H1 (cell line): ENCODE measurements at regions not wholly inside any gene's neighbourhood (a gene's known extent, or its start where the extent isn't known, plus 50 kb on each side); places are given as distances from the start of the nearest gene placed in this dataset.

Source experiments
- CTCF ChIA-PET: fragments of 300-600 bp; sonication (Branson Sonifier 250); formaldehyde crosslinking; loops from one replicate; lab custom pipeline; 2021; ENCODE audit not compliant: partially characterized antibody; lab: Charles Lee
- POLR2A ChIA-PET: fragments of 300-600 bp; sonication (Branson Sonifier 250); formaldehyde crosslinking; loops from one replicate; lab custom pipeline; 2021; ENCODE audit warnings: inconsistent platforms; ENCODE audit not compliant: partially characterized antibody; lab: Charles Lee
- DNase-seq, 2 experiments: peaks; one replicate each; pipeline versions ENCODE4 v3.0.0 to v3.0.0-alpha.2; 2010 to 2022; ENCODE audit warnings: low spot score in 2 of 2, low read depth in 1 of 2, mixed read lengths in 1 of 2
- FAIRE-seq: peaks from 2 replicates; lab custom pipeline; 2011; peaks lifted over from hg19 to GRCh38; lab: Jason Lieb, UNC
- H2AFZ ChIP-seq: 2 replicates; pipeline ENCODE4 v1.8.1; 2012; ENCODE audit warnings: low read length, inconsistent platforms
- H2AK5ac ChIP-seq: 2 replicates; pipeline ENCODE4 v1.6.1; 2013; ENCODE audit warnings: low read depth, low read length
- H2BK120ac ChIP-seq: replicated peaks from 2 replicates; pipeline ENCODE3; 2013; ENCODE audit warnings: low read depth, low read length, inconsistent platforms
- H2BK12ac ChIP-seq: 2 replicates; pipeline ENCODE4 v1.6.1; 2013; ENCODE audit warnings: low read depth, low read length
- H2BK15ac ChIP-seq: 2 replicates; pipeline ENCODE4 v1.6.1; 2013; ENCODE audit warnings: low read length
- H2BK20ac ChIP-seq: 2 replicates; pipeline ENCODE4 v1.6.1; 2013; ENCODE audit warnings: low read length
- H2BK5ac ChIP-seq: 2 replicates; pipeline ENCODE4 v1.6.1; 2013; ENCODE audit warnings: low read depth, low read length
- H3K14ac ChIP-seq: 2 replicates; pipeline ENCODE4 v1.6.1; 2013; ENCODE audit warnings: inconsistent platforms; ENCODE audit not compliant: insufficient read length
- H3K18ac ChIP-seq: 2 replicates; pipeline ENCODE4 v1.6.1; 2013; ENCODE audit warnings: low read length; ENCODE audit errors: extremely low read depth
- H3K23ac ChIP-seq: 2 replicates; pipeline ENCODE4 v1.6.1; 2013; ENCODE audit warnings: inconsistent platforms; ENCODE audit not compliant: insufficient read length
- H3K23me2 ChIP-seq: 2 replicates; pipeline ENCODE4 v1.6.1; 2013; ENCODE audit warnings: low read depth, low read length
- H3K27ac ChIP-seq: 2 replicates; pipeline ENCODE4 v1.6.1; 2011; ENCODE audit warnings: low read depth, low read length, inconsistent platforms
- H3K27me3 ChIP-seq, 4 experiments: replicated peaks in 1 of 4; 1 replicate in 1 of 4; 2 replicates in 3 of 4; pipeline versions ENCODE4 v1.6.1 to v1.8.1; 2011 to 2013; ENCODE audit warnings: low read length in 3 of 4, mild to moderate bottlenecking in 3 of 4, inconsistent platforms in 2 of 4, mixed read lengths in 2 of 4, moderate library complexity in 1 of 4; ENCODE audit not compliant: control insufficient read depth in 3 of 4, insufficient read depth in 3 of 4; ENCODE audit errors: extremely low read depth in 1 of 4
- H3K36me3 ChIP-seq, 4 experiments: 2 replicates each; pipeline versions ENCODE4 v1.6.1 to v1.8.1; 2011 to 2013; ENCODE audit warnings: mild to moderate bottlenecking in 4 of 4, low read length in 3 of 4, moderate library complexity in 2 of 4, control low read depth in 1 of 4, inconsistent platforms in 1 of 4; ENCODE audit not compliant: insufficient read depth in 4 of 4, control insufficient read depth in 2 of 4
- H3K4ac ChIP-seq: replicated peaks from 2 replicates; pipeline ENCODE3; 2013; ENCODE audit warnings: low read length, low read depth, mixed read lengths, inconsistent platforms; ENCODE audit not compliant: insufficient read length
- H3K4me1 ChIP-seq, 4 experiments: replicated peaks in 1 of 4; 1 replicate in 1 of 4; 2 replicates in 3 of 4; pipeline versions ENCODE4 v1.6.1 to v1.8.1; 2011 to 2013; ENCODE audit warnings: low read length in 3 of 4, inconsistent platforms in 2 of 4, mixed read lengths in 1 of 4; ENCODE audit not compliant: insufficient read depth in 4 of 4, control insufficient read depth in 3 of 4
- H3K4me2 ChIP-seq, 2 experiments: 2 replicates each; pipeline versions ENCODE4 v1.6.1 to v1.8.1; 2011 to 2013; ENCODE audit warnings: low read depth in 2 of 2, low read length in 2 of 2, control low read depth in 1 of 2, inconsistent platforms in 1 of 2, mild to moderate bottlenecking in 1 of 2; ENCODE audit not compliant: insufficient read depth in 1 of 2
- H3K4me3 ChIP-seq, 4 experiments: fragments of 200-600, 300-600 bp in 1 of 4; sonication (generic), shearing (Covaris generic), sonication (Bioruptor Twin) in 1 of 4; 2 replicates each; pipeline versions ENCODE4 v1.5.1 to v1.8.1; 2011 to 2016; ENCODE audit warnings: low read length in 4 of 4, low read depth in 3 of 4, control low read depth in 2 of 4, inconsistent platforms in 2 of 4, mild to moderate bottlenecking in 2 of 4, mixed read lengths in 1 of 4, moderate library complexity in 1 of 4; ENCODE audit not compliant: insufficient read depth in 2 of 4; ENCODE audit errors: extremely low read depth in 1 of 4
- H3K56ac ChIP-seq: replicated peaks from 2 replicates; pipeline ENCODE3; 2013; ENCODE audit warnings: low read depth, mild to moderate bottlenecking, mixed read lengths, low read length, inconsistent platforms; ENCODE audit not compliant: insufficient read length
- H3K79me1 ChIP-seq: 2 replicates; pipeline ENCODE4 v1.6.1; 2013; ENCODE audit warnings: low read depth, low read length, control low read depth
- H3K79me2 ChIP-seq, 2 experiments: 2 replicates each; pipeline versions ENCODE4 v1.6.1 to v1.8.1; 2012 to 2013; ENCODE audit warnings: low read length in 2 of 2, mild to moderate bottlenecking in 2 of 2, inconsistent platforms in 1 of 2; ENCODE audit not compliant: insufficient read depth in 2 of 2, control insufficient read depth in 1 of 2
- H3K9ac ChIP-seq, 4 experiments: replicated peaks in 1 of 4; 1 replicate in 1 of 4; 2 replicates in 3 of 4; pipeline versions ENCODE4 v1.6.1 to v1.8.1; 2011 to 2013; ENCODE audit warnings: low read depth in 3 of 4, low read length in 3 of 4, control low read depth in 2 of 4, mild to moderate bottlenecking in 2 of 4, moderate library complexity in 2 of 4, inconsistent platforms in 1 of 4; ENCODE audit errors: extremely low read depth in 1 of 4
- H3K9me3 ChIP-seq, 2 experiments: 2 replicates each; pipeline versions ENCODE4 v1.6.1 to v1.8.1; 2012 to 2013; ENCODE audit warnings: mild to moderate bottlenecking in 2 of 2, moderate library complexity in 2 of 2, control low read depth in 1 of 2, inconsistent platforms in 1 of 2, low read depth in 1 of 2, low read length in 1 of 2, mixed read lengths in 1 of 2; ENCODE audit not compliant: insufficient read depth in 2 of 2
- H4K20me1 ChIP-seq, 2 experiments: replicated peaks in 1 of 2; 2 replicates each; pipeline versions ENCODE3 to v1.8.1; 2011 to 2013; ENCODE audit warnings: inconsistent platforms in 2 of 2, low read length in 2 of 2, mild to moderate bottlenecking in 1 of 2; ENCODE audit not compliant: insufficient read depth in 2 of 2, control insufficient read depth in 1 of 2
- H4K5ac ChIP-seq: 2 replicates; pipeline ENCODE4 v1.6.1; 2013; ENCODE audit warnings: low read length, low read depth, mixed read lengths, inconsistent platforms; ENCODE audit not compliant: insufficient read length
- H4K8ac ChIP-seq: 2 replicates; pipeline ENCODE4 v1.8.0; 2013; ENCODE audit warnings: mild to moderate bottlenecking, moderate library complexity, low read length, inconsistent platforms; ENCODE audit not compliant: insufficient read depth; ENCODE audit errors: extremely low read depth
- H4K91ac ChIP-seq: replicated peaks from 2 replicates; pipeline ENCODE3; 2013; ENCODE audit warnings: low read length, mixed read lengths, inconsistent platforms; ENCODE audit not compliant: insufficient read length
- TBP ChIP-seq: IDR thresholded peaks from 2 replicates; pipeline ENCODE4 v1.6.1; 2011; ENCODE audit warnings: low read depth, low read length, improper control_type of control experiment
- WGBS, 2 experiments: shearing (Covaris generic) in 1 of 2; methylation state at CpG; one replicate each; pipeline versions ENCODE4 v1.1.6 to v1.1.7; 2013 to 2015; ENCODE audit warnings: low lambda C conversion rate in 2 of 2, mixed read lengths in 2 of 2, inconsistent platforms in 1 of 2, low coverage in 1 of 2, missing lambda C conversion rate in 1 of 2; ENCODE audit not compliant: insufficient replicate concordance in 2 of 2, insufficient coverage in 1 of 2, insufficient read length in 1 of 2; ENCODE audit errors: extremely low coverage in 1 of 2, missing lambda C conversion rate in 1 of 2; 5-methylcytosine and 5-hydroxymethylcytosine counted together

DNA sequence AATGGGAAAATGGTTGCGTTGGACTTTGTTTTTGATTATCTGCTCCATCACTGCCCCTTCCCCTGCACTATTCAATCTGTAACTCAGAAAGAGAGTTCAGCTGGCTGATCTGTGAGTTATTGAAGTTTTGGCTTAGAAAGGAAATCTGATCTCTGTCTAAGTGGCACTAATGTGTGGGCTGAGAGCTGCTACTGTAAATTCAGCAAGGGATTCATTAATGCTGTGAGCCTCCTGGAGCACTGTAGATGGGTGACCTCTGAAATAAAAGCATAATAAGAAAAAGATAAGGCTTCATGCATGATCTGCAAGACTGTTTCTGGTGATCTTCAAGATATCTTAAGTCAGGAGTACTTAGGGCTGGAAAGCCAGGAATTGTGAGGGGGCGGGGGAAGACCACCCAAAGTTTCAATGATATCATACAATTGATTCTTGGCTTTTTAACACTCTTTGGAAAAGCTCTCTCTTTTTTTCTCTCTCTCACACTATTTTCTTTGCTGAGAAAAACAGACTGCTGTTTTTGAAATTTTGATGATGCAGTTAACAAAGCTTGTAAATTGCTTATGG, 101.1 kb downstream of the C12orf75 start:
- Histone ChIP-seq H3K27me3 (no peaks in the 10 kb centered on the region), H2BK5ac (no peak overlapping the region), H4K20me1 (no peaks in the 10 kb centered on the region), H3K36me3 (no peaks in the 10 kb centered on the region), H4K8ac (no peak overlapping the region), H3K4me3 (no peak overlapping the region), H3K4me2 (no peak overlapping the region), H3K23ac (no peak overlapping the region), H3K23me2 (no peaks in the 10 kb centered on the region; the same call in 1 of the 2 replicates), H2BK12ac (no peak overlapping the region), H3K79me2 (no peaks in the 10 kb centered on the region), H3K79me1 (no peaks in the 10 kb centered on the region; the same call in 1 of the 2 replicates), H3K4ac (no peak overlapping the region), H3K18ac (no peak overlapping the region), H2AK5ac (no peak overlapping the region), H3K14ac (no peak overlapping the region), H2AFZ (no peak overlapping the region), H3K4me1 (no peaks in the 10 kb centered on the region), H3K27ac (no peak overlapping the region), H2BK20ac (no peak overlapping the region), H3K9me3 (no peaks in the 10 kb centered on the region), H4K91ac (no peak overlapping the region), H3K56ac (no peak overlapping the region), H2BK15ac (no peak overlapping the region), H3K9ac (no peak overlapping the region), H2BK120ac (no peak overlapping the region), H4K5ac (no peak overlapping the region)
- POLR2A ChIA-PET: no interaction called here
- 83% methylated on average over 2 of the region's 2 CpGs; no CpG with 5 or more reads in 1 of the 2 experiments for WGBS, 2 experiments
- FAIRE-seq: no peak
- TF ChIP-seq TBP: no peak
- DNase-seq: no peak
- CTCF ChIA-PET: interaction anchor here (1.0 to 2.2 kb wide), 6 partner anchors 11 to 792 kb away, joined by 3 to 9 read pairs (median 4); no protein-coding TSS in a partner anchor
